GM12865 (cell line): ENCODE measurements at regions not wholly inside any gene's neighbourhood (a gene's known extent, or its start where the extent isn't known, plus 50 kb on each side); places are given as distances from the start of the nearest gene placed in this dataset.

ENCODE experiments used
- DNase-seq: peaks from one replicate; pipeline ENCODE4 v3.0.0; 2010; ENCODE audit warnings: low read depth
- H3K4me3 ChIP-seq: 2 replicates; pipeline ENCODE4 v1.5.1; 2011; ENCODE audit warnings: mild to moderate bottlenecking, low read depth, low read length, control low read depth
- TF ChIP-seq, protein P1 (sequence below): IDR thresholded peaks from 2 replicates; pipeline ENCODE4 v1.5.1; 2011; ENCODE audit warnings: low read length, control low read depth, low read depth, inconsistent platforms; ENCODE audit not compliant: insufficient read depth; ENCODE audit errors: missing control alignments

DNA sequence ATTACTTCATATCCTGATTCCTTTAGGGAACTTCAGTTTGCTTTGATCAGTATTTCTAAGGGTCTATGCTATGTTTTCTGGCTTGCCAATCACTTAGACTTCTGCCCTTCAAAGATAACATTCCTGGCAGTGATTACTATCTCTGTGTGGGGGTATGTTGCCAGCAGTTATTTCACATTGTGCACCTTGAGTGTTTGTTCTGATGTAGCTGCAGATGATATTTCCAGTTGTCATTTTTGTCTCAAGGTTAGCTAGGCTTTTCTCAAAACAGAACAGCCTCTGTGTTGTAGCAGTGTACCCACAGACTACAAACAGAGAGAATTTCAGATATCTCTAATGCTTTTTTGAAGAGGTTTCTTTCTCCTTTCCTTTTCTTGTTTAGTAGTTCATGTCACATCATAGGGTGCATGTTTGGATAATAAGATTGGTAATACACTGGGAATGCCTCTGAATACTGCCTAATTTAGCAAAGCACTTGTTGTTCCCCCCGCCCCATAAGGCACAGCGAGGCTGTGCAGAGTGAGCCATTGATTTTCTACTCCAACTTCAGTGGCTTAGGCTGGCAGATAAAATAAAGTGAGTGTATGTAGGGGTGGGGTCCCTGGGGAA lies 134.7 kb upstream of the AGR3 start:
- DNase-seq = no peak
- TF ChIP-seq, protein P1, sequence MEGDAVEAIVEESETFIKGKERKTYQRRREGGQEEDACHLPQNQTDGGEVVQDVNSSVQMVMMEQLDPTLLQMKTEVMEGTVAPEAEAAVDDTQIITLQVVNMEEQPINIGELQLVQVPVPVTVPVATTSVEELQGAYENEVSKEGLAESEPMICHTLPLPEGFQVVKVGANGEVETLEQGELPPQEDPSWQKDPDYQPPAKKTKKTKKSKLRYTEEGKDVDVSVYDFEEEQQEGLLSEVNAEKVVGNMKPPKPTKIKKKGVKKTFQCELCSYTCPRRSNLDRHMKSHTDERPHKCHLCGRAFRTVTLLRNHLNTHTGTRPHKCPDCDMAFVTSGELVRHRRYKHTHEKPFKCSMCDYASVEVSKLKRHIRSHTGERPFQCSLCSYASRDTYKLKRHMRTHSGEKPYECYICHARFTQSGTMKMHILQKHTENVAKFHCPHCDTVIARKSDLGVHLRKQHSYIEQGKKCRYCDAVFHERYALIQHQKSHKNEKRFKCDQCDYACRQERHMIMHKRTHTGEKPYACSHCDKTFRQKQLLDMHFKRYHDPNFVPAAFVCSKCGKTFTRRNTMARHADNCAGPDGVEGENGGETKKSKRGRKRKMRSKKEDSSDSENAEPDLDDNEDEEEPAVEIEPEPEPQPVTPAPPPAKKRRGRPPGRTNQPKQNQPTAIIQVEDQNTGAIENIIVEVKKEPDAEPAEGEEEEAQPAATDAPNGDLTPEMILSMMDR = no peak
- H3K4me3 ChIP-seq = no peak overlapping the region

DNA sequence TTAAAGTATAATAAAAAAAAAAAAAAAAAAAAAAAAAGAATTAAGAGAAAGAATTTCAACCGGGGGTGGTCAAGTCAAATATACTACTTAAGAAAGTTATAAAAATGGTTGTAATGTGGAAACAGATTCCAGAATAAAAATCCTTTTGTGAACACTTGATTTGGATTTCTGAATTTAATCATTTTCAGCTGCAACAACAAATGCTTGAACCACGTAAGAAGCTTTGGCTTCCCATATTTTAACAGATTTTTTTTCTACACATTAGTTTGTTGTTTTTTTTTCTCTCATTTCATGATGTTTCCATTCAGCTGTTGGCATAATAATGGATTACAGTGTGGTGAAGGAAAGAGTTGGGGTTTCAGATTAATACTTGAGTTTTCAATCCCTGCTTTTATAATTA lies 137.3 kb upstream of the AGR3 start:
- DNase-seq = no peak
- H3K4me3 ChIP-seq = no peak overlapping the region
- TF ChIP-seq, protein P1 = no peak

DNA sequence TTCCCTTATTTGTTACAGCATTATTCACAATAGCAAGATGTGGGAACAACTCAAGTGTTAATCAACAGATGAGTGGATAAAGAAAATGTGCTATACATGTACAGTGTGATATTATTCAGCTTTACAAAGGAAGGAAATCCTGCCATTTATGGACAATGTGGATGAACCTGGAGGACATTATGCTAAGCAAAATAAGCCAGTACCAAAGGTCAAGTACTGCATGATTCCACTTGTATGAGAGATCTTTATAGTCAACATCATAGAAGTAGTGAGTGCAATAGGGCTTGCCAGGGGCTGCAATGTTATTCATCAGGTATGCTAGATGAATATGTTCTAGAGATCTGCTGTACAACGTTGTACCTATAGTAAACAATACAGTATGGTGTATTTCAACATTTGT lies 138.5 kb upstream of the AGR3 start:
- no peak overlapping the region for H3K4me3 ChIP-seq
- no peak for DNase-seq
- TF ChIP-seq, protein P1 = no peak

DNA sequence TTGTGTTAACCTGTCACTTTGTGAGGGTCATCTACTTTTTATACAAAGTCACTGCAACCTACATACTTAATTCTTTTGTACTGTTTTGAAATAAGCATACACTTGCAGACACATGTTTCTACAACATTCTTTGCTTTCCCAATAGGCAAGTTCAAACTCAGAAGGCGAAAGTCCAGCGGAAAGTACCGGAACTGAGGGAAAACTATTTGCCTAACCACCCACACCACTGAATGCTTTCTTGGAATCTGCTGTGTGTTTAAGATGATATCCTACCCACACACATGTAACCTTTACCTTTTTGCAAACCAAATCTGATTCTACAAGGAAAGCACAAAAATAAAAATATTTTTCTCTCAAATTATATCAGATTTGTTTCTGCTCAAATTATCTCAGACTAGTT lies 139.4 kb upstream of the AGR3 start:
- TF ChIP-seq, protein P1 = no peak
- peak; percentile 24 for DNase-seq
- H3K4me3 ChIP-seq = no peak overlapping the region

DNA sequence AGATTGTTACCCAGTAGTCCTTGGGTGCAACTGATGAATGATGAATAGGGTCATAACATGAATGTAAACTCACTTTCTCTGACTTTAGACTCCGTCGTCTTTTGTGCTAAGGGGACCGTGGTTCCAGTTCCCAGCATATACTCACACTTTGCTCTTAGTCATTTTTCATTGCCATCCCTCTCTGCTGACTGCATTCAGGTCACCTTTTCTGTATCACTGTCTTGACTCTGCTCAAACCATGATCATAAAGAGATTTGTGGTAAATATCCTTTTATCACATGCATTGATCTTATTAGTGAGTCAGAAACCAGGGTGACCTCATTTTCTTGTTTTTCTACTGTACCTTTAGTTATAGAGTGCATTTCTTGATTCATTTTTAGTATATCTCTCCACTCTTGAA lies 141.1 kb upstream of the AGR3 start:
- DNase-seq = no peak
- no peak overlapping the region for H3K4me3 ChIP-seq
- TF ChIP-seq, protein P1 = no peak

DNA sequence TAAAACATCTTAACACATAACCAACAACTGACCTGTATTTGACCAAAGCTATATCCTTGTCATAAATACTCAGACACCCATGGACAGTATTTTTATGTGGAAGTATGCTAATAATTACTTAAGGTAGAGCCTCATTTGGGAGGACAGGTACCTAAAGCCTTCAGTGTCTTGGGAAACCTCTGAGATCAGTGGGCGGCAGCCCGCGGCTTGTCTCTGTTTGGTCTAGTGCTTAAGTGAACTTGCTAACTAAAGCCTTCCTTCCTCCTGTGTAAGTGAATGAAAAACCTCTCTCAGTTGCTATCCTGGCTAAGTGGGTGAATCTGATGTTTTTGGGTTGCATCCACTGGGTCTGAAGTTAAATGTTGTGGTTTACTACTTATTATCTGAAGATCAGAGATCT lies 144.5 kb upstream of the AGR3 start:
- H3K4me3 ChIP-seq = no peak overlapping the region
- DNase-seq = no peak
- TF ChIP-seq, protein P1 = no peak

DNA sequence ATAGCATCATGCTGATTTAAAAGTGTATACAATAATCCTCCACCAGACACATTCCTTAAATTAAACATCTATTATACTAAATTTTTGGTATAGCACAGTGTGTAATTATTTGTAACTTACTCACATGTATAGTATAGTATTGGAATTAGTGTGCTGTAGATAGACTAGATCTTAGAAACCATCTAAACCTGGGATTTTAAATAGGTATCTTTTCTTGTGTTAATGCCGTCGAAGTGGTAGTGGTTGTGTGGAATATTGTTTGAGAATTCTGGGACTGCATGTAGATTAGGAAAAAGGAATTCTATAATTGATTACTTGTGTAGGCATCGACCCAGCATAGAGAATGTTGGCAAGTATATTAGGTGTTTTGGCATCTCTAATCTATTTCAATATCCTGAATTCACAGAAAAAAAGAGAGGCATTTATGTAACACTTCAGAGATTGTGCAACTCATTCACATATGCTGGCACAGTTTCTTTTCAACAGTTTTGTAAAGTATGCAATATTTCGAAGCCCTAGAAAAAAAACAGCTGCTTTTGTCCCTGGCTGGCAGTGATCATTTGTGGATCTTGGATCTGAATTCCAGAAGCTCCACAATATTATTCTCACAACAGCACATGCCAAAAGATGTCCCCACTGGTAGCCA lies 145.5 kb upstream of the AGR3 start:
- DNase-seq = no peak
- H3K4me3 ChIP-seq = no peak overlapping the region
- TF ChIP-seq, protein P1 = no peak
